HUES48 (cell line): ENCODE measurements at regions not wholly inside any gene's neighbourhood (a gene's known extent, or its start where the extent isn't known, plus 50 kb on each side); places are given as distances from the start of the nearest gene placed in this dataset.
"Not testable (repeated sequence)": the region's sequence is repeated elsewhere in the genome, so short reads cannot be mapped to it uniquely, and the experiment has no call there.

Source experiments
- H3K27ac ChIP-seq: one replicate; pipeline ENCODE4 v1.7.0; 2013; ENCODE audit warnings: low read depth, low read length, inconsistent platforms
- H3K27me3 ChIP-seq: 2 replicates; pipeline ENCODE4 v1.6.1; 2013; ENCODE audit warnings: mild to moderate bottlenecking, low read length; ENCODE audit not compliant: control insufficient read depth, insufficient read depth
- H3K36me3 ChIP-seq: 2 replicates; pipeline ENCODE4 v1.6.1; 2013; ENCODE audit warnings: low read length; ENCODE audit not compliant: control insufficient read depth, insufficient read depth
- H3K4me1 ChIP-seq: 2 replicates; pipeline ENCODE4 v1.6.1; 2013; ENCODE audit warnings: mild to moderate bottlenecking, low read length; ENCODE audit not compliant: control insufficient read depth, insufficient read depth
- H3K4me3 ChIP-seq: 2 replicates; pipeline ENCODE4 v1.5.1; 2013; ENCODE audit warnings: mild to moderate bottlenecking, low read depth, low read length
- H3K9ac ChIP-seq: 2 replicates; pipeline ENCODE4 v1.6.1; 2013; ENCODE audit warnings: mild to moderate bottlenecking, low read depth, low read length, moderate library complexity
- H3K9me3 ChIP-seq: 2 replicates; pipeline ENCODE4 v1.6.1; 2013; ENCODE audit warnings: low read length; ENCODE audit not compliant: control insufficient read depth, insufficient read depth

GRCh38 chr16:79834003-79834402 is 233.5 kb upstream of the MAF start:
- not testable (repeated sequence) for H3K27ac ChIP-seq, H3K9me3 ChIP-seq, H3K4me1 ChIP-seq, H3K27me3 ChIP-seq, H3K36me3 ChIP-seq, H3K9ac ChIP-seq, H3K4me3 ChIP-seq

- Histone ChIP-seq H3K4me1 (no peaks in the 10 kb centered on the region), H3K4me3 (no peak overlapping the region), H3K9ac (no peak overlapping the region), H3K36me3 (no peaks in the 10 kb centered on the region), H3K27ac (no peak overlapping the region), H3K9me3 (no peaks in the 10 kb centered on the region), H3K27me3 (no peaks in the 10 kb centered on the region)
These were observed 233.0 kb upstream of the MAF start for GRCh38 chr16:79833559-79833958.

DNA sequence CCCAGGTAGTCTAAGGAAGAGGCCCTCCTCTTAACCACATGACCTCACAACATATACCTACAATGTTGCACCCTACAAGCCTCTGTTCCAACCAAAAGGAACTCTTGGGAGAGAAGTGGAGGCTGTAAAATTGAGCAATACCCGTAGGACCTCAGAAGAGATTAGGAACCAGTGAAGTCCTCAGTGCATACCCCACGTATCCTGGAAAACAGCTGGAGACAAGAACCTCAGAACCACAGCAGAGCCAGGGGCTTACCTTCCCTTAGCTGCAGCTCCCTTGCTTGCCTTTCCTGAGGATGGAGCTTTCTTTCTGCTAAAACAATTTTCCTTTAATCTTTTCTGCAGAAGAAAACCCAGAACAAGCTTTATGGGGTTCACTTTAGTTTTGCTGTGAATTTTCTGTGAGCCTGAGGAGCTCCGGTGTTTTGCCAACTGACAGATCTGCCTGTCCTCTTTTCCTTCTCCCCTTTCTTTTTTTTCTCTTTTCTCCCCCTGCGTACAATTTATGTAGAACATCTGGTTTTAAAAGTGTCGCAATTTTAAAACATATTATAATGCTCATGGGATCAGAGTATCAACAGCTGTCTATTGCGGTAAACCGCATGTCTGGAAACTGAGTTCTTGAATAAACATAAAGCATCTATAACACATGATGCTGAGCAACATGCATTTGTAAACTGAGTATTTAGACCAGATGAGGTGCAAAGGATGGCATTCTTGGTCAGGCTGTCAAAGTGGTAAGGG is 226.4 kb upstream of the MAF start:
- no peaks in the 10 kb centered on the region for H3K4me1 ChIP-seq
- no peak overlapping the region for H3K4me3 ChIP-seq
- no peak overlapping the region for H3K27ac ChIP-seq
- peaks cover 3% of the 10 kb centered on the region; the same call in 1 of the 2 replicates for H3K9me3 ChIP-seq
- no peak overlapping the region for H3K9ac ChIP-seq
- H3K27me3 ChIP-seq = no peaks in the 10 kb centered on the region
- no peaks in the 10 kb centered on the region for H3K36me3 ChIP-seq

DNA sequence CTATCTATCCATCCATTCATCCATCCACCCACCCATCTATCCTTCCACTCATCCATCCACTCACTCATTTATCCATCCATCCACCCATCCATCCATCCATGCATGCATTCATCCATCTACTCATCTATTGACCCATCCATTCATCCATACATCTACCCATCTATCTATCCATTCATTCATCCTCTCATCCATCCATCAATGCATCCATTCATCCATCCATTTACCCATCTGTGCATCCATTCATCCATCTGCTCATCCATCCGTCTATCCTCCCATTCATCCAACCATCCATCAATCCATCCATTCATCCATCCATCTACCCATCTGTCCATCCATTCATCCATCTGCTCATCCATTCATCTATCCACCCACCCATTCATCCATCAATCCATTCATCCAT is 224.5 kb upstream of the MAF start:
- Histone ChIP-seq H3K9ac (no peak overlapping the region), H3K27ac (no peak overlapping the region), H3K4me1 (no peaks in the 10 kb centered on the region), H3K36me3 (no peaks in the 10 kb centered on the region), H3K27me3 (no peaks in the 10 kb centered on the region), H3K4me3 (no peak overlapping the region), H3K9me3 (peaks cover 3% of the 10 kb centered on the region; the same call in 1 of the 2 replicates)

- Histone ChIP-seq H3K9ac (no peak overlapping the region), H3K9me3 (peaks cover 3% of the 10 kb centered on the region; the same call in 1 of the 2 replicates), H3K27me3 (no peaks in the 10 kb centered on the region), H3K4me1 (no peaks in the 10 kb centered on the region), H3K4me3 (no peak overlapping the region), H3K36me3 (no peaks in the 10 kb centered on the region), H3K27ac (no peak overlapping the region)
These were observed 223.1 kb upstream of the MAF start for GRCh38 chr16:79823639-79824038.

- H3K27me3 ChIP-seq = no peaks in the 10 kb centered on the region
- H3K9ac ChIP-seq = no peak overlapping the region
- no peak overlapping the region for H3K27ac ChIP-seq
- H3K4me3 ChIP-seq = no peak overlapping the region
- H3K36me3 ChIP-seq = no peaks in the 10 kb centered on the region
- peaks cover 3% of the 10 kb centered on the region; the same call in 1 of the 2 replicates for H3K9me3 ChIP-seq
- no peaks in the 10 kb centered on the region for H3K4me1 ChIP-seq
These were observed 221.4 kb upstream of the MAF start for GRCh38 chr16:79821911-79822310.

GRCh38 chr16:79816081-79816497 is 215.6 kb upstream of the MAF start:
- Histone ChIP-seq H3K9me3 (no peaks in the 10 kb centered on the region), H3K36me3 (no peaks in the 10 kb centered on the region), H3K9ac (no peak overlapping the region), H3K27ac (no peak overlapping the region), H3K27me3 (no peaks in the 10 kb centered on the region), H3K4me3 (no peak overlapping the region), H3K4me1 (no peaks in the 10 kb centered on the region)

DNA sequence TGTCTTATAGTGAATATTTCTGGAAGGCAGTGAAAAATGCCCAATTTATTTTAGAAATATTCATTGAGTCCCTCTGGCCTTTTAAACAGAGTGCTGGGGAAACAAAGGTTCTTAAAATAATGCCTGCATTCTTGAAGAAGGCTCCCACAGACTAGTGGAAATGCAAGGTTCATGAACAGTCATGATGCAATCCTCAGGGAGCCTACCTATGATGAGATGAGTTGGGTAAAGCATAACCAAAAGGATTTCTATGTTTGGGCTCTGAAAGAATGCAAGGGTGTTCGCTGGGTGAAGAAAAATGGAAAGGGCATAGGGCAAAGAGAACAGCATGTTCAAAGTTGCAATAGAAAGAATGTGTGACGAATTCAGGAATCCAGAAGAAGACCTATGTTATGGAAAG is 214.5 kb upstream of the MAF start:
- H3K4me3 ChIP-seq = no peak overlapping the region
- H3K27me3 ChIP-seq = no peaks in the 10 kb centered on the region
- no peak overlapping the region for H3K9ac ChIP-seq
- H3K36me3 ChIP-seq = no peaks in the 10 kb centered on the region
- no peak overlapping the region for H3K27ac ChIP-seq
- no peaks in the 10 kb centered on the region for H3K9me3 ChIP-seq
- H3K4me1 ChIP-seq = peaks cover 8% of the 10 kb centered on the region; the same call in 1 of the 2 replicates

- Histone ChIP-seq H3K27me3 (no peaks in the 10 kb centered on the region), H3K27ac (no peak overlapping the region), H3K9me3 (0 out of 2 replicates have a peak, but pooled peaks cover under 1% of the 10 kb centered on the region), H3K36me3 (no peaks in the 10 kb centered on the region), H3K9ac (no peak overlapping the region), H3K4me3 (no peak overlapping the region), H3K4me1 (peaks cover 8% of the 10 kb centered on the region; the same call in 1 of the 2 replicates)
These were observed 213.6 kb upstream of the MAF start for GRCh38 chr16:79814124-79814523.

GRCh38 chr16:79811541-79811940 is 211.0 kb upstream of the MAF start:
- Histone ChIP-seq H3K9me3 (0 out of 2 replicates have a peak, but pooled peaks cover 8% of the 10 kb centered on the region), H3K4me3 (no peak overlapping the region), H3K27me3 (no peaks in the 10 kb centered on the region), H3K36me3 (no peaks in the 10 kb centered on the region), H3K9ac (no peak overlapping the region), H3K4me1 (peaks cover 8% of the 10 kb centered on the region; the same call in 1 of the 2 replicates), H3K27ac (no peak overlapping the region)

DNA sequence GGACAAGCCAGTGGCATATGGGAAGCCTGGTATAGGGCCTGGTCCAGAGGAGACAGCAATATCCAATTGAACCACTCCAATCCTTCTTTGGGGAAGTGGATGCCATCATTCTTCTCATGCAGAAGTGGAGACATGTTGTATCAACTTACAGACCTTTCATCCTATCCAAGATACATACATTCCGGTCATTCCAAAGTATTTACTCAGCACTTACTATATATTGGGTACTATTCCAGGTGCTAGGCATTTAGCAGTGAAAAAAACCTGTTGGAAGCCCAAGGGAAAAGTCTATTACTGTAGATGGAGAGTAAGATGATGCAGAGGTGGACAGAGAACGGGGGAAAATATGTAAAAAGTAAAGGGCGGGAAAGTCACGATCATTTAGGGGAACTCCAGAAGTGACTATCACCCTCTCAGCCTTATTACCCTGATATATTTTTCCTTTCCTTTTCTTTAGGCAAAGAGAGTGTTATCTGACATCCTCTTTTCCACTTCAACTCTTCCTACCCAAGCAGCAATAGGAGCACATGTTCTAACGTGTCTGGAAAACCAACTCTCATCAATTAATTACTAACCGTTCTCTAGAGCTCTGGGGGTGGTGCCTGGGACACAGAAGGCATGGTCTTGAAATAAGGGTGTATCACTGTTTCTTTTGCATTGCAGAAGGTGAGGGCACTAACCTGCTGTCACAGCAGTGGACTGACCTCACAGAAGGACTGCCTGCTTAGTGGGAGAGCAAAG is 210.1 kb upstream of the MAF start:
- Histone ChIP-seq H3K4me3 (no peak overlapping the region; the same call in 1 of the 2 replicates), H3K27me3 (no peaks in the 10 kb centered on the region), H3K36me3 (no peaks in the 10 kb centered on the region), H3K9me3 (0 out of 2 replicates have a peak, but pooled peaks cover 8% of the 10 kb centered on the region), H3K27ac (no peak overlapping the region), H3K9ac (no peak overlapping the region), H3K4me1 (peaks cover 16% of the 10 kb centered on the region)
